Keratinocyte (primary cell): ENCODE measurements at regions not wholly inside any gene's neighbourhood (a gene's known extent, or its start where the extent isn't known, plus 50 kb on each side); places are given as distances from the start of the nearest gene placed in this dataset.

ENCODE experiments used
- EZH2 ChIP-seq: IDR thresholded peaks from one replicate; pipeline ENCODE4 v1.6.1; 2012; ENCODE audit warnings: inconsistent platforms, mild to moderate bottlenecking, low read length, moderate library complexity
- TF ChIP-seq, protein P1 (sequence below), 3 experiments: IDR thresholded peaks in 1 of 3; conservative IDR thresholded peaks in 1 of 3; optimal IDR thresholded peaks in 1 of 3; 2 replicates in 2 of 3; 3 replicates in 1 of 3; pipeline versions ENCODE3 to v1.5.1; 2011; ENCODE audit warnings: low read length in 3 of 3, mild to moderate bottlenecking in 3 of 3, moderate library complexity in 2 of 3, control low read depth in 1 of 3, inconsistent platforms in 1 of 3; ENCODE audit not compliant: insufficient read depth in 2 of 3; ENCODE audit errors: extremely low read depth in 1 of 3

DNA sequence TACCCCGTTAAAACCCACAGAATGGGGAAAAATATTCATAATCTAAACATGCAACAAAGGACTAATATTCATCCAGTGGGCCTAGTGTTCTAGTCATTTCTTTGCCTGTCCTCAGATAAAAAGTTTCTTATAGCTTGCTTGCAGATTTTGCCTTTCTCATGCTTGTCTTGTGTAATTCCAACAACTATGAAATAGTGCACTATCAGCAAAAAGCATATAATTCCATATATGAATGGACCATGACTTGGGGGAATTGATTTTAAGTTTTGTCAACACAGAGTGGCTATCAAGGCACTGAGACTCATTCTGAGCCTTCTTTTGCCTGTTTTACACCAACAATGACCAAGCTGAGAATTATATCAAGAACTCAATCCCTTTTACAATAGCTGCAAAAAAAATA is 278.6 kb upstream of the GPR149 start:
- no peak for TF ChIP-seq EZH2
- TF ChIP-seq, protein P1, sequence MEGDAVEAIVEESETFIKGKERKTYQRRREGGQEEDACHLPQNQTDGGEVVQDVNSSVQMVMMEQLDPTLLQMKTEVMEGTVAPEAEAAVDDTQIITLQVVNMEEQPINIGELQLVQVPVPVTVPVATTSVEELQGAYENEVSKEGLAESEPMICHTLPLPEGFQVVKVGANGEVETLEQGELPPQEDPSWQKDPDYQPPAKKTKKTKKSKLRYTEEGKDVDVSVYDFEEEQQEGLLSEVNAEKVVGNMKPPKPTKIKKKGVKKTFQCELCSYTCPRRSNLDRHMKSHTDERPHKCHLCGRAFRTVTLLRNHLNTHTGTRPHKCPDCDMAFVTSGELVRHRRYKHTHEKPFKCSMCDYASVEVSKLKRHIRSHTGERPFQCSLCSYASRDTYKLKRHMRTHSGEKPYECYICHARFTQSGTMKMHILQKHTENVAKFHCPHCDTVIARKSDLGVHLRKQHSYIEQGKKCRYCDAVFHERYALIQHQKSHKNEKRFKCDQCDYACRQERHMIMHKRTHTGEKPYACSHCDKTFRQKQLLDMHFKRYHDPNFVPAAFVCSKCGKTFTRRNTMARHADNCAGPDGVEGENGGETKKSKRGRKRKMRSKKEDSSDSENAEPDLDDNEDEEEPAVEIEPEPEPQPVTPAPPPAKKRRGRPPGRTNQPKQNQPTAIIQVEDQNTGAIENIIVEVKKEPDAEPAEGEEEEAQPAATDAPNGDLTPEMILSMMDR (optimal IDR thresholded peaks at IDR 0.05 in 1 of 3, IDR thresholded peaks at IDR 0.05 in 1 of 3, conservative IDR thresholded peaks at IDR 0.05 in 1 of 3; ENCODE audit: extremely low read depth in 1 of 3, insufficient read depth in 2 of 3, low read length in 3 of 3) = no peak
